ENCODE measurements at regions not wholly inside any gene's neighbourhood (a gene's known extent, or its start where the extent isn't known, plus 50 kb on each side); places are given as distances from the start of the nearest gene placed in this dataset.

DNA sequence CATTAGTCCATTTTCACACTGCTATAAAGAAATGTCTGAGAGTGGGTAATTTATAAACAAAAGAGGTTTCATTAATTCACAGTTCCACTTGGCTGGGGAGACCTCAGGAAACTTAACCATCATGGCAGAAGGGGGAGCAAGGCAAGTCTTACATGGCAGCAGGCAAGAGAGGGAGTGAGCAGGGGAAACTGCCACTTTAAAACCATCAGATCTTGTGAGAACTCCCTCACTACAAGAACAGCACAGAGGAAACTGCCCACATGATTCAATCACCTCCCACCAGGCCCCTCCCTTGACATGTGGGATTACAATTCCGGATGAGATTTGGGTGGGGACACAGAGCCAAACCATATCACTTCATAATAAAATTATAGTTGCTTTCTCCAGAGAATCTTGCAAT is 365.5 kb upstream of the ID2 start:
- TF ChIP-seq, protein P1, sequence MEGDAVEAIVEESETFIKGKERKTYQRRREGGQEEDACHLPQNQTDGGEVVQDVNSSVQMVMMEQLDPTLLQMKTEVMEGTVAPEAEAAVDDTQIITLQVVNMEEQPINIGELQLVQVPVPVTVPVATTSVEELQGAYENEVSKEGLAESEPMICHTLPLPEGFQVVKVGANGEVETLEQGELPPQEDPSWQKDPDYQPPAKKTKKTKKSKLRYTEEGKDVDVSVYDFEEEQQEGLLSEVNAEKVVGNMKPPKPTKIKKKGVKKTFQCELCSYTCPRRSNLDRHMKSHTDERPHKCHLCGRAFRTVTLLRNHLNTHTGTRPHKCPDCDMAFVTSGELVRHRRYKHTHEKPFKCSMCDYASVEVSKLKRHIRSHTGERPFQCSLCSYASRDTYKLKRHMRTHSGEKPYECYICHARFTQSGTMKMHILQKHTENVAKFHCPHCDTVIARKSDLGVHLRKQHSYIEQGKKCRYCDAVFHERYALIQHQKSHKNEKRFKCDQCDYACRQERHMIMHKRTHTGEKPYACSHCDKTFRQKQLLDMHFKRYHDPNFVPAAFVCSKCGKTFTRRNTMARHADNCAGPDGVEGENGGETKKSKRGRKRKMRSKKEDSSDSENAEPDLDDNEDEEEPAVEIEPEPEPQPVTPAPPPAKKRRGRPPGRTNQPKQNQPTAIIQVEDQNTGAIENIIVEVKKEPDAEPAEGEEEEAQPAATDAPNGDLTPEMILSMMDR (IDR thresholded peaks at IDR 0.05): no peak
- no peak for TF ChIP-seq POLR2A (IDR thresholded peaks at IDR 0.05)
